Mesodermal cell (in vitro differentiated cells): ENCODE measurements at regions not wholly inside any gene's neighbourhood (a gene's known extent, or its start where the extent isn't known, plus 50 kb on each side); places are given as distances from the start of the nearest gene placed in this dataset.

Experiments
- H3K27ac ChIP-seq: 2 replicates; pipeline ENCODE4 v1.7.0; 2013; ENCODE audit warnings: mild to moderate bottlenecking, low read depth, low read length, moderate library complexity; ENCODE audit not compliant: severe bottlenecking
- H3K36me3 ChIP-seq: 2 replicates; pipeline ENCODE4 v1.7.1; 2013; ENCODE audit warnings: mild to moderate bottlenecking, low read length, moderate library complexity; ENCODE audit not compliant: control insufficient read depth, insufficient read depth
- H3K4me1 ChIP-seq: one replicate; pipeline ENCODE4 v1.7.1; 2013; ENCODE audit warnings: mild to moderate bottlenecking, low read length; ENCODE audit not compliant: insufficient read depth, control insufficient read depth, poor library complexity, severe bottlenecking
- H3K4me3 ChIP-seq: 2 replicates; pipeline ENCODE4 v1.7.0; 2013; ENCODE audit warnings: low read length, control low read depth, mild to moderate bottlenecking; ENCODE audit not compliant: insufficient read depth, poor library complexity, severe bottlenecking; ENCODE audit errors: extremely low read depth
- H3K9me3 ChIP-seq: 2 replicates; pipeline ENCODE4 v1.7.1; 2013; ENCODE audit warnings: mild to moderate bottlenecking, low read length, moderate library complexity; ENCODE audit not compliant: control insufficient read depth
- WGBS, 2 experiments: methylation state at CpG; one replicate each; pipeline ENCODE4 v1.1.5; 2013; ENCODE audit warnings: missing lambda C conversion rate in 2 of 2; ENCODE audit not compliant: insufficient coverage in 2 of 2; 5-methylcytosine and 5-hydroxymethylcytosine counted together

GRCh38 chr5:96331210-96331609, 101.8 kb downstream of the PCSK1 start:
- peaks cover 5% of the 10 kb centered on the region for H3K4me1 ChIP-seq
- no CpG with 5 or more reads among the region's 3 CpGs for WGBS, 2 experiments
- H3K36me3 ChIP-seq, result no peaks in the 10 kb centered on the region
- H3K4me3 ChIP-seq, result no peak overlapping the region
- no peaks in the 10 kb centered on the region for H3K9me3 ChIP-seq
- no peak overlapping the region for H3K27ac ChIP-seq

GRCh38 chr5:96330530-96331140, 102.4 kb downstream of the PCSK1 start:
- 57 to 67% methylated on average over 1 of the region's 4 CpGs for WGBS, 2 experiments
- Histone ChIP-seq H3K9me3 (no peaks in the 10 kb centered on the region), H3K27ac (no peak overlapping the region), H3K36me3 (no peaks in the 10 kb centered on the region), H3K4me3 (no peak overlapping the region), H3K4me1 (no peaks in the 10 kb centered on the region)

- Histone ChIP-seq H3K27ac (no peak overlapping the region), H3K4me1 (no peaks in the 10 kb centered on the region), H3K36me3 (no peaks in the 10 kb centered on the region), H3K4me3 (no peak overlapping the region), H3K9me3 (no peaks in the 10 kb centered on the region)
- 60 to 93% methylated on average over 1 to 2 of the region's 2 CpGs for WGBS, 2 experiments
Observed at GRCh38 chr5:96329886-96330529, 103.0 kb downstream of the PCSK1 start.

DNA sequence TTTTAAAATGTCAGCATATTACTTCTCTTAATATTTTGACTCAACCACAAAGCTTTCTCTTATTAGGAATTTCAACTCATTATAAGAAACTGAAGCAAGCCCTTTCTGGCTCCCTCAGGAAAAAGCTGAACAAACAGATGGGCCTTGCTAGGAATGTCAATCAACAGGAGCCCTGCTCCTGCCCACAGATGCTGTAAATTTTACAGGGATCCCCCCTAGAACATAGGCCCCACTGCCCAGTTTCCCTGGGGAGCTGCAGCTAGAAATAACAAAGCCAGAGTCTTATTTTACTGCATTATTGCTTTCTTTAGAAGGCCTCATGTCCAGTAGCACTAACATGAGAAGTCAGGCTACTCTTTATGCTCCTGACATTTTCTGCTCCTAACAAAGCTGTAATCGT, 103.8 kb downstream of the PCSK1 start:
- H3K4me1 ChIP-seq, result no peaks in the 10 kb centered on the region
- 78 to 88% methylated on average over 1 of the region's 1 CpG for WGBS, 2 experiments
- H3K27ac ChIP-seq, result no peak overlapping the region
- H3K36me3 ChIP-seq, result no peaks in the 10 kb centered on the region
- H3K4me3 ChIP-seq, result no peak overlapping the region
- H3K9me3 ChIP-seq, result no peaks in the 10 kb centered on the region

- H3K4me1 ChIP-seq, result no peaks in the 10 kb centered on the region
- no peak overlapping the region for H3K4me3 ChIP-seq
- no peaks in the 10 kb centered on the region for H3K36me3 ChIP-seq
- no CpG with 5 or more reads among the region's 2 CpGs for WGBS, 2 experiments
- no peak overlapping the region for H3K27ac ChIP-seq
- H3K9me3 ChIP-seq, result no peaks in the 10 kb centered on the region
Observed at GRCh38 chr5:96327722-96328121, 105.3 kb downstream of the PCSK1 start.

- 91 to 100% methylated on average over 2 to 3 of the region's 4 CpGs for WGBS, 2 experiments
- H3K9me3 ChIP-seq, result no peaks in the 10 kb centered on the region
Observed at GRCh38 chr5:96326902-96327301, 106.1 kb downstream of the PCSK1 start.

GRCh38 chr5:96324708-96325107, 108.3 kb downstream of the PCSK1 start:
- Histone ChIP-seq H3K27ac (no peak overlapping the region), H3K36me3 (no peaks in the 10 kb centered on the region), H3K4me1 (no peaks in the 10 kb centered on the region), H3K9me3 (no peaks in the 10 kb centered on the region), H3K4me3 (no peak overlapping the region)
- 94 to 100% methylated on average over 1 to 2 of the region's 2 CpGs for WGBS, 2 experiments

More at GRCh38 chr5:96326902-96327301, 106.1 kb downstream of the PCSK1 start:
- Histone ChIP-seq H3K27ac (no peak overlapping the region), H3K36me3 (no peaks in the 10 kb centered on the region), H3K4me3 (no peak overlapping the region), H3K4me1 (no peaks in the 10 kb centered on the region)

DNA sequence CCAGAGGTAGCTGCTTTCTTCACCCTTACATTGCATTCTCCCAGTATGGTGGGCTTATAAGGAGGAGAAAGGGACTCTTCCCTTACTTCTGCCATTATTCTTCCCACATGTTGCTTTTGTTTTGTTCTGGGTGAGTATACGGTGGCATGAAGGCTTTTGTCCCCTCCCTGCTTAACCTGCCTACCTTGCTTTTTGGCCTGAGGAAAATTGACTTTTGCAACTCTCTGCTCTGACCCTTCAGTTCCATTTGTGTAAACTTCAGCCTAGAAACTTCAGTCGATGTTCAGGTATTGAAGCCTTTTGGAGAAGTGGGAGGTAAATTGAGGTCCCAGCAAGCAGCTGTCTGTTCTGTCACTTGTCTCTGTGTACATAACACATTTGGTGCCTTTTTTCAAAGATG, 110.2 kb downstream of the PCSK1 start:
- no peak overlapping the region for H3K27ac ChIP-seq

GRCh38 chr5:96322217-96322616, 110.8 kb downstream of the PCSK1 start:
- Histone ChIP-seq H3K36me3 (no peaks in the 10 kb centered on the region), H3K9me3 (no peaks in the 10 kb centered on the region), H3K4me1 (no peaks in the 10 kb centered on the region), H3K27ac (no peak overlapping the region), H3K4me3 (no peak overlapping the region)
- WGBS, 2 experiments, result 18% methylated on average over 1 of the region's 3 CpGs; no CpG with 5 or more reads in 1 of the 2 experiments

More for the DNA sequence above, 110.2 kb downstream of the PCSK1 start:
- no peak overlapping the region for H3K4me3 ChIP-seq
- no peaks in the 10 kb centered on the region for H3K4me1 ChIP-seq
- 67 to 100% methylated on average over 1 of the region's 2 CpGs for WGBS, 2 experiments
- no peaks in the 10 kb centered on the region for H3K36me3 ChIP-seq
- H3K9me3 ChIP-seq, result no peaks in the 10 kb centered on the region

- Histone ChIP-seq H3K9me3 (no peaks in the 10 kb centered on the region), H3K4me3 (no peak overlapping the region), H3K36me3 (no peaks in the 10 kb centered on the region), H3K4me1 (no peaks in the 10 kb centered on the region), H3K27ac (no peak overlapping the region)
Observed at GRCh38 chr5:96321345-96321744, 111.7 kb downstream of the PCSK1 start.

GRCh38 chr5:96320797-96321196, 112.3 kb downstream of the PCSK1 start:
- Histone ChIP-seq H3K4me1 (no peaks in the 10 kb centered on the region), H3K36me3 (no peaks in the 10 kb centered on the region), H3K4me3 (no peak overlapping the region), H3K9me3 (no peaks in the 10 kb centered on the region), H3K27ac (no peak overlapping the region)
- WGBS, 2 experiments, result no CpG with 5 or more reads among the region's 3 CpGs
